HG03045 (cell line): ENCODE measurements at regions not wholly inside any gene's neighbourhood (a gene's known extent, or its start where the extent isn't known, plus 50 kb on each side); places are given as distances from the start of the nearest gene placed in this dataset.

Experiments used
- ATAC-seq: cut with Tn5 transposase; IDR thresholded peaks from one replicate; pipeline ENCODE4 v1.9.1; 2021; ENCODE audit warnings: mild to moderate bottlenecking, moderate library complexity; ENCODE audit not compliant: unreplicated experiment

- ATAC-seq, result no peak
These were observed 452.2 kb downstream of the TUSC7 start for GRCh38 chr3:117161816-117162215.

- no peak for ATAC-seq
These were observed 455.6 kb downstream of the TUSC7 start for GRCh38 chr3:117165176-117165575.

- no peak for ATAC-seq
These were observed 456.0 kb downstream of the TUSC7 start for GRCh38 chr3:117165601-117166051.

- no peak for ATAC-seq
These were observed 459.3 kb downstream of the TUSC7 start for GRCh38 chr3:117168896-117169295.

GRCh38 chr3:117170094-117170493 is 460.5 kb downstream of the TUSC7 start:
- no peak for ATAC-seq

- no peak for ATAC-seq
These were observed 461.5 kb downstream of the TUSC7 start for GRCh38 chr3:117171124-117171523.

GRCh38 chr3:117172426-117172825 is 462.8 kb downstream of the TUSC7 start:
- no peak for ATAC-seq

- ATAC-seq, result no peak
These were observed 471.6 kb downstream of the TUSC7 start for GRCh38 chr3:117181222-117181621.

GRCh38 chr3:117184574-117184973 is 475.0 kb downstream of the TUSC7 start:
- ATAC-seq, result no peak

GRCh38 chr3:117191245-117191644 is 481.7 kb downstream of the TUSC7 start:
- no peak for ATAC-seq

- ATAC-seq, result no peak
These were observed 483.3 kb downstream of the TUSC7 start for GRCh38 chr3:117192888-117193287.

- ATAC-seq, result no peak
These were observed 483.8 kb downstream of the TUSC7 start for GRCh38 chr3:117193390-117193789.

- ATAC-seq, result no peak
These were observed 485.5 kb downstream of the TUSC7 start for GRCh38 chr3:117195034-117195433.

GRCh38 chr3:117200962-117201361 is 491.4 kb downstream of the TUSC7 start:
- ATAC-seq, result no peak

- ATAC-seq, result no peak
These were observed 492.6 kb downstream of the TUSC7 start for GRCh38 chr3:117201901-117202774.

GRCh38 chr3:117217355-117217754 is 507.8 kb downstream of the TUSC7 start:
- no peak for ATAC-seq

- no peak for ATAC-seq
These were observed 508.3 kb downstream of the TUSC7 start for GRCh38 chr3:117217760-117218316.

- ATAC-seq, result no peak
These were observed 509.1 kb downstream of the TUSC7 start for GRCh38 chr3:117218641-117219048.

- ATAC-seq, result no peak
These were observed 509.7 kb downstream of the TUSC7 start for GRCh38 chr3:117219296-117219695.

- no peak for ATAC-seq
These were observed 517.4 kb downstream of the TUSC7 start for GRCh38 chr3:117226932-117227331.

GRCh38 chr3:117228466-117228865 is 518.9 kb downstream of the TUSC7 start:
- no peak for ATAC-seq

- ATAC-seq, result no peak
These were observed 521.3 kb downstream of the TUSC7 start for GRCh38 chr3:117230924-117231323.
